ENCODE measurements at regions not wholly inside any gene's neighbourhood (a gene's known extent, or its start where the extent isn't known, plus 50 kb on each side); places are given as distances from the start of the nearest gene placed in this dataset.

DNA sequence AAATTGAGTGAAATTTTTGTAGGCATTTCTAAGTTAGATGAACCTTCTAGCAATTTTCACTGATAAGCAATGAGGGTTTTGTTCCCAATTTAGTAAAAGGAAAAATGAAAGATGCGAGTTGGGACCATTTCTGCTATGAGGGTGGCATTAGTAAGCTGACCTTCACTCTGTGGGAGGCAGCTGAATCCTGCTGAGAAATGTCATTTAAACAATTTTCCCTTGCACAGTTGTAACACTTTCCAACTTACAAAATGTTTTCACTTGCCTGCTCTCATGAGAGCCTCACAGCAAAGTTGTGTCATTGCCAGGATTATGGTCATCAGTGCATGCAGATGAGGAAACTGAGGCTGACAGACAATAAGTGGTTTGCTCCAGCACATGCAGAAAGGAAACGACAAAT is 527.7 kb downstream of the TNS1 start:
- no peak for ATAC-seq
- DNase-seq = no peak

DNA sequence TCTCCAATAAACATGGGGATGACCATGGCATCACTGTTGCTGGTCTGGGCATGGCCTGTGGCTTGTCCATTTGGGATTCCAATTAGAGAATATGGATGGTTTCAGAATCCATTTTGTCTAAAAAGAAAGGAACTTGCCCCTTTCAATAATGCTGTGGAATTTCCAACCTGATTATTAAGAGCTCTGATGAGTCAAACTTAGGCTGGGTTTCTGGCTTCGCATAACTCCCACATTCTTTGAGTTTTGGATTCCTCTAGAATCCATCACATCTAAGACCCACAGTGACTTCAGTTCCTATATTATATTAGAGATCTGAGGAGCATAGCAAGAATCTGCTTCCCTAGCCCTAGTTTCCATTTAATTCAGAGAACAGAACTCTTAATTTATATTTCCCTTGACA is 531.5 kb downstream of the TNS1 start:
- DNase-seq = no peak

DNA sequence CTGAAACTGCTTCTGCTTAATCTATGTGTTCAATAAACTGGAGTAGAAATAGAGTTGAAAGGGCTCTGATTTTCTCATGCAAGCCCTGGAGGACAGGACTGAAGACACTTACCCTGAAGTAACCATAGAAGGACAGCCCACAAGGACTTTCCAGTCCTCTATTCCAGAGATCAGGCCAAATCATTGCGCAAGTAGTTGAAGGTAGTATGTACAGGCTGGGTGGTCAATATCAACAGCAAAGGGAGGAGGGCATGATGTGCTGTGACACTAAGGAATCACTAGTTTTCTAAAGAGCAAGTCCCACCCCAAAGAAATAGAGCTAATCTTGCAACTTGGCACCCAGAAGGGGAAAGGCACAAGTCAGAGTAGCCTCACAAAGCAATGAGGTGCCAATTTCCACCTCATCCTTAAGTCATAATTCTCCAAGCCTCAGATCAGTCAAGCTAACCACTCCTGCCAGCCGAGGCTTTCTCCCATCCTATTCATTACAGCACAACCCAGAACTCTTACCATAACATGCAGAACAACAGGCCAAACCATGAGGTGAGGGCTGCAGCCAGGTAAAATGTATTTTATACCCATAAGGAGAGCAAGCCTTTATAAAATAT is 533.5 kb downstream of the TNS1 start:
- DNase-seq (no peak), ATAC-seq (no peak)

More for the DNA sequence above, 531.5 kb downstream of the TNS1 start:
- no peak for ATAC-seq

DNA sequence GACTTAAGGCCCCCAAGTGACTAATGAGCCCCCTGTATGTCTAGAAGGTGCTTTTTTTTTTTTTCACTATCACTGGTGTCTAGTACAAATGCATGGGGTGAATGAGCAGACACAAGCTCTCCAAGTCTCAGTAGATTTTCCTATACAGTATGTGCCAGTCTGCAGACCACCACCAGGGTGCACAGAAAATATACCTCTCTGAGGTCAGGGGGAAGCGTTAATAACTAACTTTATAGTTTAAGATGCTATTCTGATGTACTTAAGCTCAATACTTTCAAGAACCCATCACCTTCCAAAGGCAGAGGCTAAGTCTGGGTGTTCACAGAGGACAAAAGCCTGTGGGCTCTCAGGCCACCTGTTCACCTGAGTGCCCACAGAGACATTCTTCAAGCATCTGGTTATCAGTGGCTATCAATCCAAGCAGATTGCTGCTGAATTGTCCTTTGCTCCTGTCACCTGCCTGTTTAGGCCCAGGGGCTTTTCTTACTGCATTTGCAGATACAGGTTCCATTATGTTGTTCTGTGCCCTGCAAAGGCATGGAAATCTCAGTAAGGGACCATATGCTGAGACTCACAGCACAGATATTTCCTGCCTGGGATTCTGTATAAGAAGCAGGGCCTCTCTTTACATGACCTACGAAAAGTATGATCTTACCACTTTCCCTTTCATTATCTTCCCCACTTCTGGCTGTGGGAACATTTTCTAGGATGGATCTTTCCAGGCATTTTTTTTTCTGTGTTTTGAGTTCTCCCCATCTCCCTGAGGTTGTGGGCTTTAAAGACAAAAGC is 534.6 kb downstream of the TNS1 start:
- ATAC-seq (no peak), DNase-seq (no peak)

DNA sequence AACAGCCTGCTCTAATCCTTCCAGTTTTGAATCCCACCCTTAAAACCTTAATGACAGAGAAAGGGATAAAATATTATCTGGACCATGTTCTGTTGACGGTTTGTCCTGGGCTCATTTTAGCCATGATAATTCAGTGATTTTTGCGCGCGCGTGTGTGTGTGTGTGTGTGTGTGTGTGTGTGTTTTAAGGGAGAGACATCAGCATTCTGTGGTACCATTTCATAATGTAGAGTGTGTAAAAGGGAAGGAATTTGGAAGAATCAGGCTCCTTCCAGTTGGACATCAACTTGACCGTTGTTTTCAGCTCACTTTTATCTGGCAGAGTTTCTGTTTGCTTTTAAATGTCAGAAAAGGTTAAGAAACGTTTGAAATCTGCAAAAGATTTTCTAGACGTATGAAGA is 535.5 kb downstream of the TNS1 start:
- no peak for DNase-seq
- ATAC-seq = no peak

DNA sequence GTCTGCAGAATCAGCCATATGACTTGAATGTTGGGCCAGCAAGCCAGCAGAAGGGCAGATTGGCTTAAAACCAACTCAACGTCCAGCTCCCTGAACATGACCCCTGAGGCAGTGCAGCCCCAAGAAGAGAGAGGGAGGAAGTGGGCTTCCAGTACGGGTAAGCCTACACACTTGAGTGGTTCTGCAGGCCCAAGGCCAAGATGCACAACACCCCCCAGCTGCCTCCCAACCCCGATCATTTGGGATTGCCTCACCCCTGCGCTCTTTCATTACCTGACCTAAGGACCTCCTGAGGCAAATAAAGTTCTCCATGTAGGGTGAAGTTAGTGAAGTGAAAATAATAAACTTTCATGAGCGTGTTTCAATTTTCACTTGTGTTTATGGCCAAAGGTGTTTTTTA is 536.0 kb downstream of the TNS1 start:
- ATAC-seq = no peak
- no peak for DNase-seq

- ATAC-seq (no peak), DNase-seq (no peak)
Observed at GRCh38 chr2:217466104-217466503, 536.7 kb downstream of the TNS1 start.

DNA sequence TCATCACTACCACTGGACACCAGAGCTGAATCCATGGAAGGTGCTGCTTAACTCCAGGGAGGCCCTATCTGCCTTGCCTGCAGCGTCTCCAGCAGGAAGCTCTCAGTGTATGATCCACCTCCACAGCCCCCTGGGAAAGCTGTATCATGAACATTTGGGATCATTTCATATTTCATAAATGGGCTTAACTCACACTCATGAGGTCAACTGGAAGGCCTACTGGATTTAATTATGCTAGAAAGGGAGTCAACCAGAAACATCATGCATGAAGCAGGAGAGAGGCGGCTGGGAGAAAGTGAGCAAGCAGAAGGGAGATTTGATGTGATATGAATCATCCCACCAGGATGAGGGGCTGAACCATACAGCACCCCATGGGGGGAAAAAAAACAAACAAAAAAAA is 537.7 kb downstream of the TNS1 start:
- ATAC-seq = no peak

GRCh38 chr2:217463402-217464075 is 539.3 kb downstream of the TNS1 start:
- no peak for DNase-seq
- ATAC-seq = no peak

More for the DNA sequence above, 537.7 kb downstream of the TNS1 start:
- no peak for DNase-seq

- ATAC-seq (no peak), DNase-seq (no peak)
Observed at GRCh38 chr2:217462121-217462520, 540.7 kb downstream of the TNS1 start.

DNA sequence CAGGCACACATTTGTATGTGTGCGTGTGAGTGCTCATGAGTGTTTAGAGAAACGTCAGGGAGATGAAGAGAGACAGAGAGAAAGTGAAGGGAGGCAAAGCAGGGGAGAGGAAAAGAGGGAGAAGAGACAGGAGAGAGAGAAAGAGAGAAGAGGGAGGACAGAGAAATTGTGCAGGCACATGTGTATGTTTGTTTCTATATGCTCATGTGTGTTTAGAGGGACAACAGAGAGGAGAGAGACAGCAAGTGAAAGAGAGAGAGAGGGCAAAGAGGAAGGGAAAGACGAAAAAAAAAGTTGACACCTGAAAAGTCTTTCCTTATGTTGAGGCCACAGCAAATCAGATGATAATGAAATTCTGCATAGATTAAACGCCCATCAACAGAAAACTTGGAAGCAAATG is 541.1 kb downstream of the TNS1 start:
- DNase-seq = no peak
- no peak for ATAC-seq

- no peak for ATAC-seq
- no peak for DNase-seq
Observed at GRCh38 chr2:217459680-217460405, 543.0 kb downstream of the TNS1 start.

DNA sequence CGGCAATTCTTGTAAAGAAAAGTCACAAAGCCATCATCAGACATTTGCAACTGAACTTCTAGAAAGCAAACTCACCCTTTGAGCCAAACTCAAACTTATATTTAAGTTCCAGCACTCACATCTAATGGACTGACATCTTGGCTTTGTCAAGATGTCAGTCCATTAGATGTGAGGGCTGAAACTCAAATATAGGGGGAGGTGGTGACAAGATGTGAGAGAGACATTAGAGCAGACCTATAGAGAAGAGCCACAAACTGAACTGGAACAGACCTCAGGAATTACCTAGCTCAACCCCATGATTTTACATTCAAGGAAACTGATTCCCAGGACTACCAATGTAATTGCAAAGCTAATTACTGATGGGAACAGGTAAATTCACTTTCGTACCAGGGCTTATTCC is 543.8 kb downstream of the TNS1 start:
- no peak for ATAC-seq
- no peak for DNase-seq

- DNase-seq = no peak
Observed at GRCh38 chr2:217456016-217456415, 546.8 kb downstream of the TNS1 start.

GRCh38 chr2:217452928-217453327 is 549.9 kb downstream of the TNS1 start:
- DNase-seq (no peak), ATAC-seq (no peak)

More at GRCh38 chr2:217456016-217456415, 546.8 kb downstream of the TNS1 start:
- no peak for ATAC-seq

GRCh38 chr2:217451666-217452065 is 551.1 kb downstream of the TNS1 start:
- ATAC-seq (peak; percentile 58), DNase-seq (peak; percentile 17)

DNA sequence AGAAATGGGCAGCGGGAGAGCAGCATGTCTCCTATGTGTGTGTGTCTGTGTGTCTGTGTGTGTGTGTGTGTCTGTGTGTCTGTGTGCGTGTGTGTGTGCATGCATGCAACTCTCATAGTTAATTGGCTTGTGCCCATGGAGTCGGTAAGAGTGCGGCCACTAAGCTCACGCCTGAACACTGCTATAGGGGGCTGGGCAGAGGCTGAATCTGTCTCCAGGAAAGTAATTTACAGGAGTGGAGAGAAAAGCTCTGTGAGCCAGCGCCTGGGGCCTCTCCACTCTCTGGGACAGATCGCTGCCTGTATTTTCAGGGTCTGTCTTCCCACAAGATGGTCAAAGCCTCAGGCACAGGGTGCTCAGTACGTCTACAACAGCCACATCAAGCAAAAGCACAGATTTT is 553.4 kb downstream of the TNS1 start:
- DNase-seq = no peak
- ATAC-seq = no peak

DNA sequence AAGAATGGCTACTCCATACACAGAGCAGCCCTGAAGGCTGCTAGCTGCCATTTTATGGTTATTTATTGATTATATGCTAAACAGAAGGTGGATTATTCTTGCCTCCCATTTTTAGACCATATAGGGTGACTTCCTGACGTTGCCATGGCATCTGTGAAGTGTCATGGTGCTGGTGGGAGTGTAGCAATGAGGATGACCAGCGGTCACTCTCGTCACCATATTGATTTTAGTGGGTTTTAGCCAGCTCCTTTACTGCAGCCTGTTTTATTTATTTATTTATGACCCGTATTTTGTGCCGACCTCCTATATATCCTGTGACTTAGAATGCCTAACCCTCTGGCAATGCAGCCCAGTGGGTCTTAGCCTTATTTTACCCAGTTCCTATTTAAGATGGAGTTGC is 553.9 kb downstream of the TNS1 start:
- no peak for ATAC-seq
- no peak for DNase-seq

- no peak for ATAC-seq
- DNase-seq = no peak
Observed at GRCh38 chr2:217445723-217446122, 557.1 kb downstream of the TNS1 start.

DNA sequence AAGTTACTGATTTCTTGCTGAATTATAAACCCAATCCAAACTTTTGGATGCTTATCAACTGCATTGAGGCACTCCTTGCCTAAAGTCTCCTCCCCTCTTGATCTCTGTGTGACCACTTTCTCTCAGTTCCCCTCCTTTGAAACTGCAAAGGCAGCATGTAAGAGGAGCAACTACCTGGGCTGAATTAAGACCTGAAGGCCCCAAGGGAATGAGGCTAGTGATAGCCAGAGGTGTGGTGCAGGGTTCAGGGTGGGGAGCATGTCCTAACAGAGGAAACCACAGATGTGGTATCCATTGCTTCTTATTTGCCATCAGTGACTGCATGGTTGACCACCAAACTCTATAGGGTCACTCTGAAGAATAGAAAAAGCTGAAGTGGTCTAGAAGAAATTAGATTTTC is 557.9 kb downstream of the TNS1 start:
- DNase-seq = no peak
- ATAC-seq = no peak

GRCh38 chr2:217444509-217444908 is 558.3 kb downstream of the TNS1 start:
- DNase-seq (no peak), ATAC-seq (no peak)

- ATAC-seq = no peak
- DNase-seq = no peak
Observed at GRCh38 chr2:217443601-217444000, 559.2 kb downstream of the TNS1 start.

- no peak for DNase-seq
- ATAC-seq = no peak
Observed at GRCh38 chr2:217440000-217440399, 562.8 kb downstream of the TNS1 start.
